GM12878 (cell line): ENCODE measurements at regions not wholly inside any gene's neighbourhood (a gene's known extent, or its start where the extent isn't known, plus 50 kb on each side); places are given as distances from the start of the nearest gene placed in this dataset.

Experiments used
- ATAC-seq: fragments of 200-7000 bp; cut with Tn5 transposase; 3 replicates; pipeline ENCODE4 v1.9.1; 2020; ENCODE audit warnings: mild to moderate bottlenecking, moderate library complexity
- BruUV-seq: library from RNA; stranded (reverse); fragments of 400-500 nt; replicated peaks from 2 replicates; lab custom pipeline; 2021; lab: Mats Ljungman, UMichigan
- CTCF ChIA-PET: fragments of 300-600 bp; sonication (Branson Sonifier 250); formaldehyde crosslinking; extraction: SDS; loops from one replicate; lab custom pipeline; 2021; ENCODE audit warnings: inconsistent platforms; lab: Yijun Ruan, JAX
- POLR2A ChIA-PET: fragments of 350-600 bp; formaldehyde crosslinking; extraction: SDS; loops from one replicate; lab custom pipeline; 2021; ENCODE audit warnings: inconsistent platforms; lab: Charles Lee
- RAD21 ChIA-PET: fragments of 300-600 bp; sonication (Branson Sonifier 250); formaldehyde crosslinking; loops from one replicate; lab custom pipeline; 2023; ENCODE audit warnings: antibody characterized with exemption; ENCODE audit not compliant: unreplicated experiment; lab: Charles Lee
- SMC1A ChIA-PET: fragments of 300-600 bp; sonication (Branson Sonifier 250); formaldehyde crosslinking; loops from one replicate; lab custom pipeline; 2023; ENCODE audit not compliant: unreplicated experiment, uncharacterized antibody; lab: Charles Lee
- DNase-seq: peaks from one replicate; pipeline ENCODE4 v3.0.0-alpha.2; 2011; ENCODE audit warnings: low read depth, low spot score
- FAIRE-seq: peaks from 3 replicates; lab custom pipeline; 2011; peaks lifted over from hg19 to GRCh38; lab: Jason Lieb, UNC
- H2AFZ ChIP-seq: 2 replicates; pipeline ENCODE4 v1.6.0; 2011; ENCODE audit warnings: low read depth, low read length, control low read depth; ENCODE audit not compliant: control insufficient read depth
- H3K27ac ChIP-seq: 2 replicates; pipeline ENCODE4 v1.5.1; 2011; ENCODE audit warnings: control low read depth; ENCODE audit not compliant: control insufficient read depth, insufficient read depth
- H3K27me3 ChIP-seq, 2 experiments: replicated peaks in 1 of 2; 2 replicates each; pipeline versions ENCODE4 v1.6.0 to v1.6.1; 2011; ENCODE audit warnings: low read length in 1 of 2; ENCODE audit not compliant: control insufficient read depth in 2 of 2, insufficient read depth in 2 of 2
- H3K36me3 ChIP-seq, 2 experiments: 2 replicates each; pipeline ENCODE4 v1.5.1; 2011; ENCODE audit warnings: low read length in 1 of 2; ENCODE audit not compliant: control insufficient read depth in 2 of 2, insufficient read depth in 2 of 2
- H3K4me1 ChIP-seq: 2 replicates; pipeline ENCODE4 v1.6.1; 2011; ENCODE audit warnings: mild to moderate bottlenecking, low read length, moderate library complexity, mixed read lengths; ENCODE audit not compliant: control insufficient read depth, insufficient read depth
- H3K4me2 ChIP-seq: 2 replicates; pipeline ENCODE4 v1.6.0; 2011; ENCODE audit warnings: control low read depth; ENCODE audit not compliant: control insufficient read depth, insufficient read depth
- H3K4me3 ChIP-seq: fragments of 200-600 bp; sonication (generic); 2 replicates; pipeline ENCODE4 v1.5.1; 2016
- H3K79me2 ChIP-seq: 2 replicates; pipeline ENCODE4 v1.6.0; 2011; ENCODE audit warnings: low read length; ENCODE audit not compliant: control insufficient read depth, insufficient read depth
- H3K9ac ChIP-seq: 2 replicates; pipeline ENCODE4 v1.8.0; 2011; ENCODE audit warnings: low read length, control low read depth, mixed read lengths; ENCODE audit not compliant: control insufficient read depth, insufficient read depth
- H3K9me3 ChIP-seq: replicated peaks from 3 replicates; pipeline ENCODE4 v1.5.1; 2011; ENCODE audit warnings: mild to moderate bottlenecking, low read length; ENCODE audit not compliant: control insufficient read depth, insufficient read depth
- H4K20me1 ChIP-seq: 2 replicates; pipeline ENCODE4 v1.6.0; 2011; ENCODE audit not compliant: control insufficient read depth, insufficient read depth
- BCL11A ChIP-seq: IDR thresholded peaks from 2 replicates; pipeline ENCODE4 v1.6.1; 2011; ENCODE audit warnings: low read depth, low read length
- BHLHE40 ChIP-seq, 2 experiments: fragments of 450-650 bp in 1 of 2; IDR thresholded peaks; 2 replicates each; pipeline ENCODE4 v1.6.1; 2011 to 2017; ENCODE audit warnings: low read depth in 2 of 2, borderline replicate concordance in 1 of 2, improper control_type of control experiment in 1 of 2, low read length in 1 of 2, mild to moderate bottlenecking in 1 of 2
- EGR1 ChIP-seq, 2 experiments: IDR thresholded peaks; 1 replicate in 1 of 2; 2 replicates in 1 of 2; pipeline ENCODE4 v1.6.1; 2011 to 2012; ENCODE audit warnings: low read depth in 2 of 2, low read length in 2 of 2, borderline replicate concordance in 1 of 2, mild to moderate bottlenecking in 1 of 2, moderate library complexity in 1 of 2
- PML ChIP-seq: IDR thresholded peaks from 2 replicates; pipeline ENCODE4 v1.6.1; 2012; ENCODE audit warnings: low read length, inconsistent platforms
- SMARCA5 ChIP-seq: fragments of 450-650 bp; IDR thresholded peaks from 2 replicates; pipeline ENCODE4 v1.6.1; 2017; ENCODE audit warnings: mild to moderate bottlenecking
- TARDBP ChIP-seq: IDR thresholded peaks from 2 replicates; pipeline ENCODE4 v1.6.1; 2016; ENCODE audit warnings: borderline replicate concordance
- TCF7 ChIP-seq: IDR thresholded peaks from 2 replicates; pipeline ENCODE4 v1.6.1; 2014; ENCODE audit warnings: antibody characterized with exemption, borderline replicate concordance
- WRNIP1 ChIP-seq: IDR thresholded peaks from 2 replicates; pipeline ENCODE4 v1.6.1; 2011; ENCODE audit warnings: low read depth, low read length, improper control_type of control experiment, borderline replicate concordance
- ZBTB11 ChIP-seq: fragments of 450-650 bp; formaldehyde crosslinking; IDR thresholded peaks from 2 replicates; pipeline ENCODE4 v1.5.0; 2022; ENCODE audit warnings: mild to moderate bottlenecking, missing genetic modification characterization
- ZNF274 ChIP-seq: IDR thresholded peaks from one replicate; pipeline ENCODE4 v1.8.0; 2011; ENCODE audit not compliant: insufficient read length, insufficient read depth
- WGBS: methylation state at CpG from one replicate; pipeline ENCODE4 v1.1.6; 2016; ENCODE audit warnings: low lambda C conversion rate; ENCODE audit not compliant: insufficient replicate concordance, insufficient coverage; ENCODE audit errors: missing lambda C conversion rate; 5-methylcytosine and 5-hydroxymethylcytosine counted together
- in situ Hi-C: fragments of 300-500 bp; cut with MboI; formaldehyde crosslinking; loops from 9 replicates; pipeline ENCODE4 v1.14.3; 2018; ENCODE audit warnings: mixed read lengths
- intact Hi-C: fragments of 100-400 bp; cut with micrococcal nuclease; formaldehyde crosslinking; loops from one replicate; pipeline ENCODE4 v1.14.2; 2022; ENCODE audit not compliant: unreplicated experiment

DNA sequence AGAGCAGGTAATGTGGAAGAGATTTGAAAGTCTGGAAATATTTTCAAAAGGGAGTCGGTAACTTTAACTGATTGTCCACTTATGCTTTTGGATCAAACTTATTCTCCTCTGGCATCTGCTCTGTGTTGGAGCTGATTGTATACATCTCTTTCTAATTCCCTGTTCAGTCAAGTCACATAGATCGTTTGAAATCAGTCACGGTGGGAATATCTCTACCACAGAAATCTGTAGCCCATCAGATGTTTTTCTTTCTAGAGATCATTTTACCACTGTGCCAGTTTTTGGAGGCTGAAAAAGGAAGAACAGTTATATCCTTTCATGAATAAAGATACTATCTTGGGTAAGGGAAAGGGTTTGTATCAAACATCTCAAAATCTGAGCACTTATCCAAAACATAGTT lies 1853.3 kb downstream of the EFNA5 start (continued):
- TF ChIP-seq ZBTB11 (no peak), SMARCA5 (no peak), WRNIP1 (no peak), BCL11A (no peak)

DNA sequence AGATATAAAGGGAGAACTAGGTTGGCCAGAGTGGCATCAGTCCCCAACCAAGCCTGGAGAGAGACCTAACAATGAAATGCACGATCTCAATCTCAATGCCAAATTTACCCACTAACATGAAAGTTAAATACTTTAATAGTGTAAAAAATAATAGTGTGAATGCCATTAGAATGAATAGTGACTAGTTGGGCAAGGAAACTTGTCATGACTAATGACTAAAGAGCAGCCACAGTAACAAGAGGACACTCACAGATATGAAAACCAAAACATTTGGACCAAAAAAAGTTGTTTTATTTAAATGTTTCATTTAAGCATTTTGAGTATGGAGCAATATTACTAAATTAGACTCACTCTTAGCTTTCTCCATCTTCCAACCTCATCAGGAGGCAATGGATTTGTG lies 1853.8 kb downstream of the EFNA5 start:
- CTCF ChIA-PET = no interaction called here
- 18% methylated on average over 1 of the region's 1 CpG for WGBS
- no TSS peak for BruUV-seq
- no peak overlapping the region for H3K27ac ChIP-seq
- TF ChIP-seq TCF7 (no peak), PML (no peak), EGR1 (IDR thresholded peaks at IDR 0.05; ENCODE audit: borderline replicate concordance in 1 of 2, low read depth in 2 of 2, low read length in 2 of 2) (no peak), ZNF274 (no peak), BHLHE40 (IDR thresholded peaks at IDR 0.05; ENCODE audit: borderline replicate concordance in 1 of 2, low read depth in 2 of 2, low read length in 1 of 2) (no peak), TARDBP (no peak)
- FAIRE-seq (no peak), ATAC-seq (no peak), DNase-seq (no peak)
- H3K4me1 ChIP-seq = no peaks in the 10 kb centered on the region
- POLR2A ChIA-PET = no interaction called here
- SMC1A ChIA-PET = no interaction called here
- intact Hi-C loops = no loop called here
- no peak overlapping the region for H3K9ac ChIP-seq
- no peak overlapping the region for H3K4me3 ChIP-seq
- RAD21 ChIA-PET = no interaction called here
- H3K4me2 ChIP-seq = no peak overlapping the region
- no peak overlapping the region for H2AFZ ChIP-seq
- in situ Hi-C loops = no loop called here
- H4K20me1 ChIP-seq = no peaks in the 10 kb centered on the region
- H3K36me3 ChIP-seq = no peaks in the 10 kb centered on the region
- no peaks in the 10 kb centered on the region for H3K79me2 ChIP-seq
- no peaks in the 10 kb centered on the region for H3K9me3 ChIP-seq
- no peaks in the 10 kb centered on the region for H3K27me3 ChIP-seq
